Sigmoid colon (tissue), 4 donors: ENCODE measurements at regions not wholly inside any gene's neighbourhood (a gene's known extent, or its start where the extent isn't known, plus 50 kb on each side); places are given as distances from the start of the nearest gene placed in this dataset.

Experiments
- POLR2AphosphoS5 ChIP-seq, 4 donors: sonication (generic); formaldehyde crosslinking; IDR thresholded peaks; one replicate each; pipeline ENCODE4 v1.6.1; 2017; ENCODE audit warnings: antibody characterized with exemption in 4 of 4
- TF ChIP-seq, protein P1 (sequence below), 4 experiments: fragments of 450-650 bp in 3 of 4; fragments of 200-600 bp in 1 of 4; IDR thresholded peaks; one replicate each; pipeline ENCODE4 v1.5.1; 2016 to 2019; ENCODE audit warnings: antibody characterized with exemption in 4 of 4, mild to moderate bottlenecking in 3 of 4, moderate library complexity in 2 of 4

- TF ChIP-seq, protein P1, sequence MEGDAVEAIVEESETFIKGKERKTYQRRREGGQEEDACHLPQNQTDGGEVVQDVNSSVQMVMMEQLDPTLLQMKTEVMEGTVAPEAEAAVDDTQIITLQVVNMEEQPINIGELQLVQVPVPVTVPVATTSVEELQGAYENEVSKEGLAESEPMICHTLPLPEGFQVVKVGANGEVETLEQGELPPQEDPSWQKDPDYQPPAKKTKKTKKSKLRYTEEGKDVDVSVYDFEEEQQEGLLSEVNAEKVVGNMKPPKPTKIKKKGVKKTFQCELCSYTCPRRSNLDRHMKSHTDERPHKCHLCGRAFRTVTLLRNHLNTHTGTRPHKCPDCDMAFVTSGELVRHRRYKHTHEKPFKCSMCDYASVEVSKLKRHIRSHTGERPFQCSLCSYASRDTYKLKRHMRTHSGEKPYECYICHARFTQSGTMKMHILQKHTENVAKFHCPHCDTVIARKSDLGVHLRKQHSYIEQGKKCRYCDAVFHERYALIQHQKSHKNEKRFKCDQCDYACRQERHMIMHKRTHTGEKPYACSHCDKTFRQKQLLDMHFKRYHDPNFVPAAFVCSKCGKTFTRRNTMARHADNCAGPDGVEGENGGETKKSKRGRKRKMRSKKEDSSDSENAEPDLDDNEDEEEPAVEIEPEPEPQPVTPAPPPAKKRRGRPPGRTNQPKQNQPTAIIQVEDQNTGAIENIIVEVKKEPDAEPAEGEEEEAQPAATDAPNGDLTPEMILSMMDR (IDR thresholded peaks at IDR 0.05), result no peak
- no peak for TF ChIP-seq POLR2AphosphoS5 (IDR thresholded peaks at IDR 0.05)
Observed at GRCh38 chr2:12978066-12978835, 261.5 kb downstream of the TRIB2 start.
